H1 (cell line): ENCODE measurements at regions not wholly inside any gene's neighbourhood (a gene's known extent, or its start where the extent isn't known, plus 50 kb on each side); places are given as distances from the start of the nearest gene placed in this dataset.

Experiments used
- CTCF ChIA-PET: fragments of 300-600 bp; sonication (Branson Sonifier 250); formaldehyde crosslinking; loops from one replicate; lab custom pipeline; 2021; ENCODE audit not compliant: partially characterized antibody; lab: Charles Lee
- POLR2A ChIA-PET: fragments of 300-600 bp; sonication (Branson Sonifier 250); formaldehyde crosslinking; loops from one replicate; lab custom pipeline; 2021; ENCODE audit warnings: inconsistent platforms; ENCODE audit not compliant: partially characterized antibody; lab: Charles Lee
- DNase-seq, 2 experiments: peaks; one replicate each; pipeline versions ENCODE4 v3.0.0 to v3.0.0-alpha.2; 2010 to 2022; ENCODE audit warnings: low spot score in 2 of 2, low read depth in 1 of 2, mixed read lengths in 1 of 2
- FAIRE-seq: peaks from 2 replicates; lab custom pipeline; 2011; peaks lifted over from hg19 to GRCh38; lab: Jason Lieb, UNC
- H2AFZ ChIP-seq: 2 replicates; pipeline ENCODE4 v1.8.1; 2012; ENCODE audit warnings: low read length, inconsistent platforms
- H2AK5ac ChIP-seq: 2 replicates; pipeline ENCODE4 v1.6.1; 2013; ENCODE audit warnings: low read depth, low read length
- H2BK120ac ChIP-seq: replicated peaks from 2 replicates; pipeline ENCODE3; 2013; ENCODE audit warnings: low read depth, low read length, inconsistent platforms
- H2BK12ac ChIP-seq: 2 replicates; pipeline ENCODE4 v1.6.1; 2013; ENCODE audit warnings: low read depth, low read length
- H2BK15ac ChIP-seq: 2 replicates; pipeline ENCODE4 v1.6.1; 2013; ENCODE audit warnings: low read length
- H2BK20ac ChIP-seq: 2 replicates; pipeline ENCODE4 v1.6.1; 2013; ENCODE audit warnings: low read length
- H2BK5ac ChIP-seq: 2 replicates; pipeline ENCODE4 v1.6.1; 2013; ENCODE audit warnings: low read depth, low read length
- H3K14ac ChIP-seq: 2 replicates; pipeline ENCODE4 v1.6.1; 2013; ENCODE audit warnings: inconsistent platforms; ENCODE audit not compliant: insufficient read length
- H3K18ac ChIP-seq: 2 replicates; pipeline ENCODE4 v1.6.1; 2013; ENCODE audit warnings: low read length; ENCODE audit errors: extremely low read depth
- H3K23ac ChIP-seq: 2 replicates; pipeline ENCODE4 v1.6.1; 2013; ENCODE audit warnings: inconsistent platforms; ENCODE audit not compliant: insufficient read length
- H3K23me2 ChIP-seq: 2 replicates; pipeline ENCODE4 v1.6.1; 2013; ENCODE audit warnings: low read depth, low read length
- H3K27ac ChIP-seq: 2 replicates; pipeline ENCODE4 v1.6.1; 2011; ENCODE audit warnings: low read depth, low read length, inconsistent platforms
- H3K27me3 ChIP-seq, 4 experiments: replicated peaks in 1 of 4; 1 replicate in 1 of 4; 2 replicates in 3 of 4; pipeline versions ENCODE4 v1.6.1 to v1.8.1; 2011 to 2013; ENCODE audit warnings: low read length in 3 of 4, mild to moderate bottlenecking in 3 of 4, inconsistent platforms in 2 of 4, mixed read lengths in 2 of 4, moderate library complexity in 1 of 4; ENCODE audit not compliant: control insufficient read depth in 3 of 4, insufficient read depth in 3 of 4; ENCODE audit errors: extremely low read depth in 1 of 4
- H3K36me3 ChIP-seq, 4 experiments: 2 replicates each; pipeline versions ENCODE4 v1.6.1 to v1.8.1; 2011 to 2013; ENCODE audit warnings: mild to moderate bottlenecking in 4 of 4, low read length in 3 of 4, moderate library complexity in 2 of 4, control low read depth in 1 of 4, inconsistent platforms in 1 of 4; ENCODE audit not compliant: insufficient read depth in 4 of 4, control insufficient read depth in 2 of 4
- H3K4ac ChIP-seq: replicated peaks from 2 replicates; pipeline ENCODE3; 2013; ENCODE audit warnings: low read length, low read depth, mixed read lengths, inconsistent platforms; ENCODE audit not compliant: insufficient read length
- H3K4me1 ChIP-seq, 4 experiments: replicated peaks in 1 of 4; 1 replicate in 1 of 4; 2 replicates in 3 of 4; pipeline versions ENCODE4 v1.6.1 to v1.8.1; 2011 to 2013; ENCODE audit warnings: low read length in 3 of 4, inconsistent platforms in 2 of 4, mixed read lengths in 1 of 4; ENCODE audit not compliant: insufficient read depth in 4 of 4, control insufficient read depth in 3 of 4
- H3K4me2 ChIP-seq, 2 experiments: 2 replicates each; pipeline versions ENCODE4 v1.6.1 to v1.8.1; 2011 to 2013; ENCODE audit warnings: low read depth in 2 of 2, low read length in 2 of 2, control low read depth in 1 of 2, inconsistent platforms in 1 of 2, mild to moderate bottlenecking in 1 of 2; ENCODE audit not compliant: insufficient read depth in 1 of 2
- H3K4me3 ChIP-seq, 4 experiments: fragments of 200-600, 300-600 bp in 1 of 4; sonication (generic), shearing (Covaris generic), sonication (Bioruptor Twin) in 1 of 4; 2 replicates each; pipeline versions ENCODE4 v1.5.1 to v1.8.1; 2011 to 2016; ENCODE audit warnings: low read length in 4 of 4, low read depth in 3 of 4, control low read depth in 2 of 4, inconsistent platforms in 2 of 4, mild to moderate bottlenecking in 2 of 4, mixed read lengths in 1 of 4, moderate library complexity in 1 of 4; ENCODE audit not compliant: insufficient read depth in 2 of 4; ENCODE audit errors: extremely low read depth in 1 of 4
- H3K56ac ChIP-seq: replicated peaks from 2 replicates; pipeline ENCODE3; 2013; ENCODE audit warnings: low read depth, mild to moderate bottlenecking, mixed read lengths, low read length, inconsistent platforms; ENCODE audit not compliant: insufficient read length
- H3K79me1 ChIP-seq: 2 replicates; pipeline ENCODE4 v1.6.1; 2013; ENCODE audit warnings: low read depth, low read length, control low read depth
- H3K79me2 ChIP-seq, 2 experiments: 2 replicates each; pipeline versions ENCODE4 v1.6.1 to v1.8.1; 2012 to 2013; ENCODE audit warnings: low read length in 2 of 2, mild to moderate bottlenecking in 2 of 2, inconsistent platforms in 1 of 2; ENCODE audit not compliant: insufficient read depth in 2 of 2, control insufficient read depth in 1 of 2
- H3K9ac ChIP-seq, 4 experiments: replicated peaks in 1 of 4; 1 replicate in 1 of 4; 2 replicates in 3 of 4; pipeline versions ENCODE4 v1.6.1 to v1.8.1; 2011 to 2013; ENCODE audit warnings: low read depth in 3 of 4, low read length in 3 of 4, control low read depth in 2 of 4, mild to moderate bottlenecking in 2 of 4, moderate library complexity in 2 of 4, inconsistent platforms in 1 of 4; ENCODE audit errors: extremely low read depth in 1 of 4
- H3K9me3 ChIP-seq, 2 experiments: 2 replicates each; pipeline versions ENCODE4 v1.6.1 to v1.8.1; 2012 to 2013; ENCODE audit warnings: mild to moderate bottlenecking in 2 of 2, moderate library complexity in 2 of 2, control low read depth in 1 of 2, inconsistent platforms in 1 of 2, low read depth in 1 of 2, low read length in 1 of 2, mixed read lengths in 1 of 2; ENCODE audit not compliant: insufficient read depth in 2 of 2
- H4K20me1 ChIP-seq, 2 experiments: replicated peaks in 1 of 2; 2 replicates each; pipeline versions ENCODE3 to v1.8.1; 2011 to 2013; ENCODE audit warnings: inconsistent platforms in 2 of 2, low read length in 2 of 2, mild to moderate bottlenecking in 1 of 2; ENCODE audit not compliant: insufficient read depth in 2 of 2, control insufficient read depth in 1 of 2
- H4K5ac ChIP-seq: 2 replicates; pipeline ENCODE4 v1.6.1; 2013; ENCODE audit warnings: low read length, low read depth, mixed read lengths, inconsistent platforms; ENCODE audit not compliant: insufficient read length
- H4K8ac ChIP-seq: 2 replicates; pipeline ENCODE4 v1.8.0; 2013; ENCODE audit warnings: mild to moderate bottlenecking, moderate library complexity, low read length, inconsistent platforms; ENCODE audit not compliant: insufficient read depth; ENCODE audit errors: extremely low read depth
- H4K91ac ChIP-seq: replicated peaks from 2 replicates; pipeline ENCODE3; 2013; ENCODE audit warnings: low read length, mixed read lengths, inconsistent platforms; ENCODE audit not compliant: insufficient read length
- CHD1 ChIP-seq: IDR thresholded peaks from 2 replicates; pipeline ENCODE4 v1.6.1; 2012; ENCODE audit warnings: low read depth, low read length, improper control_type of control experiment
- EZH2 ChIP-seq: fragments of 200-600 bp; sonication (generic); IDR thresholded peaks from 2 replicates; pipeline ENCODE4 v1.7.1; 2012; ENCODE audit warnings: low read depth, mild to moderate bottlenecking, moderate library complexity, low read length, inconsistent platforms; ENCODE audit not compliant: severe bottlenecking
- HDAC2 ChIP-seq, 2 experiments: fragments of 300-600 bp in 1 of 2; sonication (generic) in 1 of 2; IDR thresholded peaks; 2 replicates each; pipeline ENCODE4 v1.6.1; 2011 to 2012; ENCODE audit warnings: low read depth in 2 of 2, low read length in 2 of 2, mild to moderate bottlenecking in 2 of 2, moderate library complexity in 2 of 2, borderline replicate concordance in 1 of 2, inconsistent platforms in 1 of 2
- NANOG ChIP-seq: IDR thresholded peaks from 2 replicates; pipeline ENCODE4 v1.6.1; 2011; ENCODE audit warnings: low read length, low read depth, mild to moderate bottlenecking, inconsistent platforms; ENCODE audit not compliant: insufficient read depth, poor library complexity, severe bottlenecking
- RAD21 ChIP-seq, 2 experiments: IDR thresholded peaks in 1 of 2; conservative IDR thresholded peaks in 1 of 2; 2 replicates each; pipeline ENCODE4 v1.6.1; 2011; ENCODE audit warnings: low read depth in 2 of 2, low read length in 2 of 2, improper control_type of control experiment in 1 of 2, inconsistent platforms in 1 of 2, mild to moderate bottlenecking in 1 of 2, moderate library complexity in 1 of 2
- SRF ChIP-seq: IDR thresholded peaks from 2 replicates; pipeline ENCODE4 v1.6.1; 2011; ENCODE audit warnings: mild to moderate bottlenecking, low read depth, low read length, moderate library complexity
- WGBS, 2 experiments: shearing (Covaris generic) in 1 of 2; methylation state at CpG; one replicate each; pipeline versions ENCODE4 v1.1.6 to v1.1.7; 2013 to 2015; ENCODE audit warnings: low lambda C conversion rate in 2 of 2, mixed read lengths in 2 of 2, inconsistent platforms in 1 of 2, low coverage in 1 of 2, missing lambda C conversion rate in 1 of 2; ENCODE audit not compliant: insufficient replicate concordance in 2 of 2, insufficient coverage in 1 of 2, insufficient read length in 1 of 2; ENCODE audit errors: extremely low coverage in 1 of 2, missing lambda C conversion rate in 1 of 2; 5-methylcytosine and 5-hydroxymethylcytosine counted together

DNA sequence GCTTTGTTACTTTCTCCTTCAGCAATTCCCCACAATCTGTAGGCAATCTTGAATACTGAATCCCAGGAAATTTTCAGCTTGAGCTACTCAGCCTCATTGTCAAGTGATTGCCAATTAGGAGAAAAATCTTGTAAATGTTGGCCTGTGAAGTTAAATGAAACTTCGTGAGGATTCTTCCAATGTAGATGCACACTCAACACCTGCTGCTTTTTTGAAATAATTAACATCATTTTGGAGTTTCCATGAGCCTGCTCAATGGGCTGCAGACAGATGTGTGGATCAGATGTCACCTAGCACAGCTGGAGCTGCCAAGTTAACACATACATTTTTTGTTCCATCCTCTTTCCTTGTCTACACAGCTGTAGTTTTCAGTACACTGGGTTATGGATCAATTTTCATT lies 645.6 kb upstream of the LUZP2 start:
- no peak overlapping the region for H3K4me3 ChIP-seq
- H2BK15ac ChIP-seq: no peak overlapping the region
- H2AK5ac ChIP-seq: no peak overlapping the region
- TF ChIP-seq SRF (no peak), NANOG (no peak), EZH2 (no peak), RAD21 (IDR thresholded peaks at IDR 0.05 in 1 of 2, conservative IDR thresholded peaks at IDR 0.05 in 1 of 2; ENCODE audit: low read depth in 2 of 2, low read length in 2 of 2) (no peak), HDAC2 (IDR thresholded peaks at IDR 0.05; ENCODE audit: borderline replicate concordance in 1 of 2, low read depth in 2 of 2, low read length in 2 of 2) (no peak), CHD1 (no peak)
- no peaks in the 10 kb centered on the region for H3K79me2 ChIP-seq
- H3K4ac ChIP-seq: no peak overlapping the region
- no peak overlapping the region for H2BK20ac ChIP-seq
- no peak overlapping the region for H2BK5ac ChIP-seq
- no peak overlapping the region for H3K9ac ChIP-seq
- H4K91ac ChIP-seq: no peak overlapping the region
- no peak overlapping the region for H2BK12ac ChIP-seq
- H4K20me1 ChIP-seq: no peaks in the 10 kb centered on the region
- no peak overlapping the region for H3K18ac ChIP-seq
- H3K27ac ChIP-seq: no peak overlapping the region
- DNase-seq (no peak), FAIRE-seq (no peak)
- H3K56ac ChIP-seq: no peak overlapping the region
- H2AFZ ChIP-seq: no peak overlapping the region
- no peaks in the 10 kb centered on the region for H3K23me2 ChIP-seq
- CTCF ChIA-PET: no interaction called here
- H3K14ac ChIP-seq: no peak overlapping the region
- no peak overlapping the region for H3K4me2 ChIP-seq
- H3K4me1 ChIP-seq: 0 out of 7 replicates have a peak, but pooled peaks cover 0 to 2% (median 0%) of the 10 kb centered on the region in 4 experiments
- 71% methylated on average over 1 of the region's 1 CpG; no CpG with 5 or more reads in 1 of the 2 experiments for WGBS, 2 experiments
- H3K27me3 ChIP-seq: no peaks in the 10 kb centered on the region
- H4K8ac ChIP-seq: no peak overlapping the region
- H3K79me1 ChIP-seq: no peaks in the 10 kb centered on the region
- H3K23ac ChIP-seq: no peak overlapping the region
- no peak overlapping the region for H2BK120ac ChIP-seq
- H4K5ac ChIP-seq: no peak overlapping the region
- POLR2A ChIA-PET: no interaction called here
- H3K36me3 ChIP-seq: no peaks in the 10 kb centered on the region
- no peaks in the 10 kb centered on the region for H3K9me3 ChIP-seq
